NCI-H345 (cell line): ENCODE measurements at regions not wholly inside any gene's neighbourhood (a gene's known extent, or its start where the extent isn't known, plus 50 kb on each side); places are given as distances from the start of the nearest gene placed in this dataset.
"Not testable (repeated sequence)": the region's sequence is repeated elsewhere in the genome, so short reads cannot be mapped to it uniquely, and the experiment has no call there.

Source experiments
- DNase-seq: peaks from one replicate; lab custom pipeline; 2025; lab: John Stamatoyannopoulos, UW

- DNase-seq: no peak
These were observed 110.2 kb downstream of the COPRS start for GRCh38 chr17:31748881-31749280.

GRCh38 chr17:31746884-31747495 is 112.1 kb downstream of the COPRS start:
- no peak for DNase-seq

- no peak for DNase-seq
These were observed 113.0 kb downstream of the COPRS start for GRCh38 chr17:31745964-31746600.

GRCh38 chr17:31744511-31744951 is 114.5 kb downstream of the COPRS start:
- no peak for DNase-seq

GRCh38 chr17:31743797-31744196 is 115.2 kb downstream of the COPRS start:
- no peak for DNase-seq

GRCh38 chr17:31741371-31741770 is 117.7 kb downstream of the COPRS start:
- no peak for DNase-seq

- DNase-seq: no peak
These were observed 118.4 kb downstream of the COPRS start for GRCh38 chr17:31740611-31741082.

GRCh38 chr17:31738996-31739699 is 119.9 kb downstream of the COPRS start:
- DNase-seq: no peak

- no peak for DNase-seq
These were observed 120.6 kb downstream of the COPRS start for GRCh38 chr17:31738488-31738887.

- DNase-seq: no peak
These were observed 121.0 kb downstream of the COPRS start for GRCh38 chr17:31738067-31738466.

GRCh38 chr17:31736855-31737625 is 122.0 kb downstream of the COPRS start:
- no peak for DNase-seq

GRCh38 chr17:31733326-31733725 is 125.7 kb downstream of the COPRS start:
- DNase-seq: no peak

- DNase-seq: not testable (repeated sequence)
These were observed 127.4 kb downstream of the COPRS start for GRCh38 chr17:31731585-31732154.

- DNase-seq: no peak
These were observed 127.9 kb downstream of the COPRS start for GRCh38 chr17:31731118-31731517.

GRCh38 chr17:31726980-31727427 is 132.0 kb downstream of the COPRS start:
- no peak for DNase-seq

GRCh38 chr17:31724619-31725018 is 134.4 kb downstream of the COPRS start:
- no peak for DNase-seq

GRCh38 chr17:31724026-31724425 is 135.0 kb downstream of the COPRS start:
- DNase-seq: no peak

GRCh38 chr17:31722251-31723056 is 136.6 kb downstream of the COPRS start:
- no peak for DNase-seq

GRCh38 chr17:31721291-31722025 is 137.6 kb downstream of the COPRS start:
- no peak for DNase-seq

- DNase-seq: not testable (repeated sequence)
These were observed 141.8 kb downstream of the COPRS start for GRCh38 chr17:31717251-31717650.
